WTC11 (cell line): ENCODE measurements at regions not wholly inside any gene's neighbourhood (a gene's known extent, or its start where the extent isn't known, plus 50 kb on each side); places are given as distances from the start of the nearest gene placed in this dataset.

ENCODE experiments used
- CREM ChIP-seq: sonication (generic); formaldehyde crosslinking; IDR thresholded peaks from 2 replicates; pipeline ENCODE4 v1.8.1; 2022; ENCODE audit warnings: mild to moderate bottlenecking, missing genetic modification reagents, moderate library complexity
- CTCF ChIP-seq: fragments of 200-600 bp; IDR thresholded peaks from 2 replicates; pipeline ENCODE4 v1.8.0; 2022; ENCODE audit warnings: antibody characterized with exemption
- ELF4 ChIP-seq: sonication (generic); formaldehyde crosslinking; IDR thresholded peaks from 2 replicates; pipeline ENCODE4 v1.8.1; 2022; ENCODE audit warnings: low read depth, mild to moderate bottlenecking, moderate library complexity, missing genetic modification reagents
- FOXJ3 ChIP-seq: sonication (generic); formaldehyde crosslinking; IDR thresholded peaks from 2 replicates; pipeline ENCODE4 v1.9.0; 2021; ENCODE audit warnings: missing genetic modification reagents, mild to moderate bottlenecking, borderline replicate concordance
- FOXP1 ChIP-seq: sonication (generic); formaldehyde crosslinking; IDR thresholded peaks from 2 replicates; pipeline ENCODE4 v1.8.0; 2022; ENCODE audit warnings: missing genetic modification reagents, mild to moderate bottlenecking, moderate library complexity, borderline replicate concordance
- JUN ChIP-seq: sonication (generic); formaldehyde crosslinking; IDR thresholded peaks from 2 replicates; pipeline ENCODE4 v1.8.0; 2023; ENCODE audit warnings: mild to moderate bottlenecking, missing genetic modification reagents
- MAX ChIP-seq: sonication (generic); formaldehyde crosslinking; IDR thresholded peaks from 2 replicates; pipeline ENCODE4 v1.8.0; 2022; ENCODE audit warnings: mild to moderate bottlenecking, missing genetic modification reagents
- NR3C1 ChIP-seq: sonication (generic); formaldehyde crosslinking; conservative IDR thresholded peaks from 2 replicates; pipeline ENCODE4 v1.8.1; 2023; ENCODE audit warnings: low read depth, mild to moderate bottlenecking, missing genetic modification reagents
- PRDM15 ChIP-seq: sonication (generic); formaldehyde crosslinking; IDR thresholded peaks from 2 replicates; pipeline ENCODE4 v1.8.0; 2022; ENCODE audit warnings: missing genetic modification reagents
- SMAD3 ChIP-seq: sonication (generic); formaldehyde crosslinking; IDR thresholded peaks from 2 replicates; pipeline ENCODE4 v1.8.0; 2022; ENCODE audit warnings: missing genetic modification reagents, mild to moderate bottlenecking, borderline replicate concordance
- ZNF512 ChIP-seq: sonication (generic); formaldehyde crosslinking; IDR thresholded peaks from 2 replicates; pipeline ENCODE4 v1.8.1; 2022; ENCODE audit warnings: missing genetic modification reagents, borderline replicate concordance
- TF ChIP-seq, protein P1 (sequence below): sonication (generic); formaldehyde crosslinking; conservative IDR thresholded peaks from 2 replicates; pipeline ENCODE4 v1.8.1; 2022; ENCODE audit warnings: mild to moderate bottlenecking, missing genetic modification reagents

DNA sequence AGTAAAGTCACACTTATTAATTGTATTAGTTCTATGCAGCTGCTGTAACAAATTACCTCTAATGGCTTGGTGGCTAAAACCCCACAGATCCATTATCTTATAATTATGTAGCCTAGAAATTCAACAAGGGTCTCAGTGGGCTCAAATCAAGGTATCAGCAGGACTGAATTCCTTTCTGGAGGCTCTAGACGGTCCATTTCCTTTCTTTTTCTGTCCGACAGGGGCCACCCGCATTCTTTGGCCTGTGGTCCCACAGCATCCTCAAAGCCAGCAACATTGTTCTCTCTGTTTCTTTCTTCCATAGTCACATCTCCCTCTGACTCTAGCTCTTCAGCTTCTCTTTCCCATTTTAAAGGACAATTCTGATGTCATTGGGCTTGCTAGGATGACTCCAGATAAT, 276.3 kb upstream of the ZNF717 start:
- TF ChIP-seq CTCF (no peak), FOXJ3 (no peak), ELF4 (no peak), CREM (no peak), ZNF512 (no peak), SMAD3 (CRISPR knock-in tag) (no peak), PRDM15 (CRISPR knock-in tag) (no peak), FOXP1 (CRISPR knock-in tag) (no peak), MAX (CRISPR knock-in tag) (no peak), NR3C1 (no peak), JUN (CRISPR knock-in tag) (no peak)
- TF ChIP-seq, protein P1, sequence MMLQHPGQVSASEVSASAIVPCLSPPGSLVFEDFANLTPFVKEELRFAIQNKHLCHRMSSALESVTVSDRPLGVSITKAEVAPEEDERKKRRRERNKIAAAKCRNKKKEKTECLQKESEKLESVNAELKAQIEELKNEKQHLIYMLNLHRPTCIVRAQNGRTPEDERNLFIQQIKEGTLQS (CRISPR knock-in tag), result no peak
